Heart left ventricle (tissue), 16 donors: ENCODE measurements at regions not wholly inside any gene's neighbourhood (a gene's known extent, or its start where the extent isn't known, plus 50 kb on each side); places are given as distances from the start of the nearest gene placed in this dataset.

Experiments used
- ATAC-seq, 4 donors: fragments of 200-7000 bp; cut with Tn5 transposase; one replicate each; pipeline ENCODE4 v1.9.1; 2020 to 2022; ENCODE audit warnings: moderate library complexity in 4 of 4, mild to moderate bottlenecking in 3 of 4, moderate number of reproducible peaks in 1 of 4
- DNase-seq, 5 donors: peaks; one replicate each; pipeline ENCODE4 v3.0.0-alpha.2; 2020
- H3K27ac ChIP-seq, 12 donors: fragments of 200-600 bp; sonication (generic) in 4 of 12; one replicate each; pipeline versions ENCODE4 v1.5.0 to v1.8.0; 2016 to 2022; ENCODE audit warnings: mild to moderate bottlenecking in 2 of 12
- H3K27me3 ChIP-seq, 9 donors: fragments of 200-600 bp; sonication (generic) in 2 of 9; one replicate each; pipeline versions ENCODE4 v1.5.1 to v1.8.0; 2016 to 2022; ENCODE audit warnings: mild to moderate bottlenecking in 3 of 9
- H3K36me3 ChIP-seq, 9 donors: fragments of 200-600 bp; sonication (generic) in 2 of 9; one replicate each; pipeline versions ENCODE4 v1.5.0 to v1.8.0; 2018 to 2022; ENCODE audit warnings: mild to moderate bottlenecking in 2 of 9
- H3K4me1 ChIP-seq, 12 donors: fragments of 200-600 bp; sonication (generic) in 4 of 12; one replicate each; pipeline versions ENCODE4 v1.5.0 to v1.8.0; 2016 to 2022; ENCODE audit warnings: mild to moderate bottlenecking in 3 of 12
- H3K4me3 ChIP-seq, 12 donors: fragments of 200-600 bp; sonication (generic) in 4 of 12; one replicate each; pipeline versions ENCODE4 v1.5.0 to v1.8.0; 2017 to 2022; ENCODE audit warnings: mild to moderate bottlenecking in 9 of 12, moderate library complexity in 4 of 12
- H3K9me3 ChIP-seq, 12 donors: fragments of 200-600 bp; sonication (generic) in 4 of 12; one replicate each; pipeline versions ENCODE4 v1.5.0 to v1.8.0; 2016 to 2022; ENCODE audit warnings: mild to moderate bottlenecking in 1 of 12
- CTCF ChIP-seq, 12 donors: fragments of 200-600 bp; sonication (generic) in 4 of 12; IDR thresholded peaks; one replicate each; pipeline versions ENCODE4 v1.5.0 to v1.8.0; 2018 to 2022; ENCODE audit warnings: antibody characterized with exemption in 12 of 12, mild to moderate bottlenecking in 5 of 12
- POLR2A ChIP-seq, 2 donors: fragments of 450-650 bp; IDR thresholded peaks; one replicate each; pipeline ENCODE4 v1.6.1; 2017; ENCODE audit warnings: antibody characterized with exemption in 2 of 2, mild to moderate bottlenecking in 2 of 2, moderate library complexity in 2 of 2
- WGBS, 4 donors: extraction: QIAGEN DNeasy Blood & Tissue Kit in 2 of 4; methylation state at CpG; one replicate each; pipeline versions ENCODE4 v1.1.5 to v1.1.7; 2013 to 2018; 5-methylcytosine and 5-hydroxymethylcytosine counted together
- intact Hi-C, 10 donors: fragments of 100-400 bp; cut with DNase I; formaldehyde crosslinking; loops; one replicate each; pipeline versions ENCODE4 v1.11.1 to v1.14.2; 2022
- donor health status: ischemic (EF 13 %, LVEDD 7.1; RV severe dilation, severe dysfunction).
- donor health status: healthy with polysubstance abuse.
- donor health status: DM: no; HTN: yes; CAD: no.
- donor health status: DM: no; HTN: no; CAD: no.
- donor health status: ischemic (EF 25% LVEDD 6.9; RV normal size, moderate dysfunction).
- donor health status: ischemic (EF 25% LVEDD 5.7; RV mildly dilated, moderate dysfunction).
- donor health status: healthy.
- donor health status: DM: yes; HTN: yes; CAD: no.
- donor health status: ischemic (EF 35%, LVEDD 5.7; RV mildly dilated, moderate dysfunction).
- donor health status: nonischemic (EF 11% LVEDD 7.7; RV severe dilation, severe dysfunction).
- donor health status: DM: yes; HTN: yes; CAD: no.
- donor health status: PGD.
- donor health status: ischemic (EF 29% LVEDD 5.4; RV normal size, mild dysfunction).
- donor health status: nonischemic (EF 23%, LVEDD 6.1; RV moderate dilation, normal function).

GRCh38 chr9:13862654-13863053 is 451.3 kb downstream of the NFIB start:
- peak in 1 of 4 donors; percentile 29 for ATAC-seq
- H3K27ac ChIP-seq, result peak overlapping the region in 9 of 12 donors; percentile 12 to 54 (median 40)
- no peak for TF ChIP-seq CTCF (IDR thresholded peaks at IDR 0.05)

GRCh38 chr9:13860946-13861640 is 452.8 kb downstream of the NFIB start:
- peaks cover 0 to 43% (median 21%) of the 10 kb centered on the region in 12 donors for H3K4me1 ChIP-seq
- intact Hi-C loops, result loop anchor here in 4 of 10 donors (5.0 to 10.0 kb wide), 6 partner anchors 36 to 491 kb away; partner anchors contain the start of gene NFIB (in 1 of the 4)
- TF ChIP-seq CTCF (IDR thresholded peaks at IDR 0.05), result no peak
- no peak for TF ChIP-seq POLR2A (IDR thresholded peaks at IDR 0.05)
- no peak for DNase-seq
- 50 to 66% (median 64%) methylated on average over 3 of the region's 3 CpGs for WGBS, 4 donors
- H3K27ac ChIP-seq, result peak overlapping the region in 8 of 12 donors; percentile 3 to 60 (median 21)
- no peaks in the 10 kb centered on the region for H3K27me3 ChIP-seq
- H3K4me3 ChIP-seq, result no peak overlapping the region
- H3K9me3 ChIP-seq, result no peaks in the 10 kb centered on the region
- no peaks in the 10 kb centered on the region for H3K36me3 ChIP-seq
- ATAC-seq, result no peak

More at GRCh38 chr9:13862654-13863053, 451.3 kb downstream of the NFIB start:
- Histone ChIP-seq H3K27me3 (no peaks in the 10 kb centered on the region), H3K4me3 (no peak overlapping the region), H3K36me3 (no peaks in the 10 kb centered on the region), H3K9me3 (no peaks in the 10 kb centered on the region), H3K4me1 (peaks cover 0 to 39% (median 21%) of the 10 kb centered on the region in 12 donors)
- intact Hi-C loops, result loop anchor here in 4 of 10 donors (2.0 to 10.0 kb wide), 7 partner anchors 20 to 490 kb away; partner anchors contain the start of gene NFIB (in 1 of the 4)
- no peak for DNase-seq

- ATAC-seq, result peak in 3 of 4 donors; percentile 52 to 70 (median 56)
- intact Hi-C loops, result loop anchor here in 4 of 10 donors (5.0 to 10.0 kb wide), 6 partner anchors 37 to 492 kb away; partner anchors contain the start of gene NFIB (in 1 of the 4)
- Histone ChIP-seq H3K27me3 (no peaks in the 10 kb centered on the region), H3K36me3 (no peaks in the 10 kb centered on the region), H3K4me3 (no peak overlapping the region), H3K27ac (peak overlapping the region in 9 of 12 donors; percentile 3 to 60 (median 40)), H3K4me1 (peaks cover 0 to 43% (median 21%) of the 10 kb centered on the region in 12 donors), H3K9me3 (no peaks in the 10 kb centered on the region)
- no peak for DNase-seq
- no peak for TF ChIP-seq CTCF (IDR thresholded peaks at IDR 0.05)
- TF ChIP-seq POLR2A (IDR thresholded peaks at IDR 0.05), result no peak
- 69 to 79% (median 75%) methylated on average over 5 of the region's 5 CpGs for WGBS, 4 donors
Observed at GRCh38 chr9:13860019-13860418, 453.9 kb downstream of the NFIB start.

GRCh38 chr9:13857521-13857920 is 456.4 kb downstream of the NFIB start:
- Histone ChIP-seq H3K27me3 (no peaks in the 10 kb centered on the region), H3K4me3 (no peak overlapping the region), H3K36me3 (no peaks in the 10 kb centered on the region), H3K27ac (no peak overlapping the region), H3K9me3 (no peaks in the 10 kb centered on the region), H3K4me1 (peaks cover 0 to 29% (median 9%) of the 10 kb centered on the region in 12 donors)
- ATAC-seq, result no peak
- no peak for TF ChIP-seq POLR2A (IDR thresholded peaks at IDR 0.05)
- TF ChIP-seq CTCF (IDR thresholded peaks at IDR 0.05), result no peak
- intact Hi-C loops, result loop anchor here in 3 of 10 donors (10.0 kb wide), 3 partner anchors 63 to 147 kb away; no protein-coding TSS in a partner anchor
- DNase-seq, result no peak
